Astrocyte (in vitro differentiated cells and primary cell): ENCODE measurements at regions not wholly inside any gene's neighbourhood (a gene's known extent, or its start where the extent isn't known, plus 50 kb on each side); places are given as distances from the start of the nearest gene placed in this dataset.

ENCODE experiments used
- DNase-seq: peaks from one replicate; pipeline ENCODE4 v3.0.0-alpha.2; 2010; ENCODE audit warnings: low read depth
- FAIRE-seq: peaks from 2 replicates; lab custom pipeline; 2011; peaks lifted over from hg19 to GRCh38; lab: Jason Lieb, UNC
- H2AFZ ChIP-seq: 2 replicates; pipeline ENCODE4 v1.6.0; 2012; ENCODE audit warnings: low read depth, low read length, inconsistent platforms
- H3K27ac ChIP-seq: 2 replicates; pipeline ENCODE4 v1.5.1; 2011; ENCODE audit warnings: low read depth, low read length, inconsistent platforms
- H3K27me3 ChIP-seq: 2 replicates; pipeline ENCODE4 v1.6.0; 2011; ENCODE audit warnings: low read length, inconsistent platforms; ENCODE audit not compliant: insufficient read depth
- H3K36me3 ChIP-seq: 2 replicates; pipeline ENCODE4 v1.5.1; 2011; ENCODE audit warnings: low read length, inconsistent platforms; ENCODE audit not compliant: insufficient read depth
- H3K4me1 ChIP-seq: 2 replicates; pipeline ENCODE4 v1.5.1; 2011; ENCODE audit warnings: low read length, inconsistent platforms; ENCODE audit not compliant: insufficient read depth
- H3K4me2 ChIP-seq: 2 replicates; pipeline ENCODE4 v1.6.0; 2012; ENCODE audit warnings: low read length, inconsistent platforms
- H3K4me3 ChIP-seq: 2 replicates; pipeline ENCODE4 v1.5.1; 2011; ENCODE audit warnings: low read depth, mild to moderate bottlenecking, low read length, inconsistent platforms; ENCODE audit not compliant: insufficient read depth
- H3K79me2 ChIP-seq: 2 replicates; pipeline ENCODE4 v1.6.0; 2012; ENCODE audit warnings: mild to moderate bottlenecking, low read length, inconsistent platforms; ENCODE audit not compliant: insufficient read depth
- H3K9ac ChIP-seq: 2 replicates; pipeline ENCODE4 v1.6.0; 2012; ENCODE audit warnings: mild to moderate bottlenecking, low read length, inconsistent platforms
- H3K9me3 ChIP-seq: 2 replicates; pipeline ENCODE4 v1.5.1; 2012; ENCODE audit warnings: low read depth, mild to moderate bottlenecking, low read length, inconsistent platforms; ENCODE audit not compliant: insufficient read depth
- H4K20me1 ChIP-seq: 2 replicates; pipeline ENCODE4 v1.6.0; 2012; ENCODE audit warnings: low read length, inconsistent platforms; ENCODE audit not compliant: insufficient read depth
- H3K27ac Mint-ChIP-seq: one replicate; pipeline ENCODE4 v1.8.0; 2021; ENCODE audit warnings: mild to moderate bottlenecking, mixed read lengths; ENCODE audit not compliant: unreplicated experiment
- H3K27me3 Mint-ChIP-seq: one replicate; pipeline ENCODE4 v1.8.0; 2021; ENCODE audit warnings: low read depth, mixed read lengths; ENCODE audit not compliant: unreplicated experiment
- H3K36me3 Mint-ChIP-seq: one replicate; pipeline ENCODE4 v1.8.0; 2021; ENCODE audit warnings: low read depth, mixed read lengths; ENCODE audit not compliant: unreplicated experiment
- H3K4me1 Mint-ChIP-seq: one replicate; pipeline ENCODE4 v1.8.0; 2021; ENCODE audit warnings: low read depth, mixed read lengths; ENCODE audit not compliant: unreplicated experiment
- H3K4me3 Mint-ChIP-seq: one replicate; pipeline ENCODE4 v1.8.0; 2021; ENCODE audit warnings: mild to moderate bottlenecking, moderate library complexity, mixed read lengths; ENCODE audit not compliant: unreplicated experiment
- H3K9me3 Mint-ChIP-seq: one replicate; pipeline ENCODE4 v1.8.0; 2021; ENCODE audit warnings: mild to moderate bottlenecking, mixed read lengths; ENCODE audit not compliant: unreplicated experiment
- CTCF ChIP-seq: IDR thresholded peaks from 2 replicates; pipeline ENCODE4 v1.5.1; 2011; ENCODE audit warnings: low read depth, mild to moderate bottlenecking, inconsistent platforms, low read length, moderate library complexity; ENCODE audit not compliant: insufficient read depth
- EZH2 ChIP-seq: IDR thresholded peaks from 2 replicates; pipeline ENCODE4 v1.6.1; 2012; ENCODE audit warnings: mild to moderate bottlenecking, low read length, inconsistent platforms; ENCODE audit not compliant: insufficient read depth

GRCh38 chr5:124207118-124207517 is 539.3 kb downstream of the ZNF608 start:
- Histone ChIP-seq H3K4me1 (no peaks in the 10 kb centered on the region), H3K36me3 (no peaks in the 10 kb centered on the region), H3K27me3 (no peaks in the 10 kb centered on the region), H3K4me2 (no peak overlapping the region), H4K20me1 (no peaks in the 10 kb centered on the region), H3K9ac (no peak overlapping the region), H3K9me3 (peaks cover 8% of the 10 kb centered on the region), H3K27ac (no peak overlapping the region), H3K79me2 (no peaks in the 10 kb centered on the region), H3K4me3 (no peak overlapping the region), H2AFZ (no peak overlapping the region)
- Mint-ChIP-seq H3K27ac (no peak overlapping the region), H3K4me3 (no peak overlapping the region), H3K4me1 (peaks cover 4% of the 10 kb centered on the region), H3K36me3 (peaks cover 2% of the 10 kb centered on the region), H3K27me3 (no peaks in the 10 kb centered on the region), H3K9me3 (peaks cover 23% of the 10 kb centered on the region)
- FAIRE-seq = no peak
- no peak for DNase-seq
- TF ChIP-seq CTCF (no peak), EZH2 (no peak)

- no peak overlapping the region for H3K4me3 ChIP-seq
- H3K9me3 Mint-ChIP-seq = peaks cover 26% of the 10 kb centered on the region
- no peak overlapping the region for H3K9ac ChIP-seq
- no peak overlapping the region for H3K27ac ChIP-seq
- TF ChIP-seq EZH2 (no peak), CTCF (no peak)
- H3K36me3 Mint-ChIP-seq = peaks cover 2% of the 10 kb centered on the region
- no peak overlapping the region for H3K4me2 ChIP-seq
- no peaks in the 10 kb centered on the region for H4K20me1 ChIP-seq
- no peaks in the 10 kb centered on the region for H3K4me1 ChIP-seq
- H3K79me2 ChIP-seq = no peaks in the 10 kb centered on the region
- peaks cover 8% of the 10 kb centered on the region for H3K9me3 ChIP-seq
- H3K4me1 Mint-ChIP-seq = peaks cover 4% of the 10 kb centered on the region
- H3K4me3 Mint-ChIP-seq = no peak overlapping the region
- H2AFZ ChIP-seq = no peak overlapping the region
- DNase-seq (no peak), FAIRE-seq (no peak)
- no peaks in the 10 kb centered on the region for H3K27me3 ChIP-seq
- H3K27me3 Mint-ChIP-seq = no peaks in the 10 kb centered on the region
- no peak overlapping the region for H3K27ac Mint-ChIP-seq
- H3K36me3 ChIP-seq = no peaks in the 10 kb centered on the region
These were observed 539.9 kb downstream of the ZNF608 start for GRCh38 chr5:124206540-124206939.

- H3K4me1 ChIP-seq = no peaks in the 10 kb centered on the region
- DNase-seq (no peak), FAIRE-seq (no peak)
- H3K27ac ChIP-seq = no peak overlapping the region
- Mint-ChIP-seq H3K4me1 (peaks cover 14% of the 10 kb centered on the region), H3K9me3 (peaks cover 29% of the 10 kb centered on the region), H3K27me3 (no peaks in the 10 kb centered on the region), H3K4me3 (no peak overlapping the region), H3K27ac (no peak overlapping the region), H3K36me3 (peaks cover 2% of the 10 kb centered on the region)
- H3K36me3 ChIP-seq = no peaks in the 10 kb centered on the region
- TF ChIP-seq EZH2 (no peak), CTCF (no peak)
- H4K20me1 ChIP-seq = no peaks in the 10 kb centered on the region
- H2AFZ ChIP-seq = no peak overlapping the region
- peaks cover 8% of the 10 kb centered on the region for H3K9me3 ChIP-seq
- no peak overlapping the region for H3K9ac ChIP-seq
- no peak overlapping the region for H3K4me2 ChIP-seq
- H3K27me3 ChIP-seq = no peaks in the 10 kb centered on the region
- no peak overlapping the region for H3K4me3 ChIP-seq
- H3K79me2 ChIP-seq = no peaks in the 10 kb centered on the region
These were observed 543.1 kb downstream of the ZNF608 start for GRCh38 chr5:124203303-124203702.
